Pancreas (tissue), 10 donors: ENCODE measurements at regions not wholly inside any gene's neighbourhood (a gene's known extent, or its start where the extent isn't known, plus 50 kb on each side); places are given as distances from the start of the nearest gene placed in this dataset.

Experiments used
- ATAC-seq, 4 donors: fragments of 200-7000 bp; cut with Tn5 transposase; one replicate each; pipeline versions ENCODE4 v1.8.0 to v1.9.1; 2020; ENCODE audit warnings: mild to moderate bottlenecking in 4 of 4, moderate library complexity in 4 of 4
- DNase-seq, 6 donors: peaks; one replicate each; pipeline ENCODE4 v3.0.0-alpha.2; 2020
- FAIRE-seq: peaks from 2 replicates; lab custom pipeline; 2012; peaks lifted over from hg19 to GRCh38; lab: Jason Lieb, UNC
- H3K27ac ChIP-seq, 4 donors: fragments of 200-600 bp; sonication (generic); 1 replicate in 3 of 4; 2 replicates in 1 of 4; pipeline versions ENCODE4 v1.5.0 to v1.8.0; 2020
- H3K27me3 ChIP-seq, 4 donors: fragments of 200-600 bp; one replicate each; pipeline ENCODE4 v1.8.0; 2021
- H3K36me3 ChIP-seq, 3 donors: fragments of 200-600 bp; sonication (generic) in 1 of 3; one replicate each; pipeline versions ENCODE4 v1.5.0 to v1.8.0; 2020 to 2021
- H3K4me1 ChIP-seq, 3 donors: fragments of 200-600 bp; one replicate each; pipeline ENCODE4 v1.8.0; 2021
- H3K4me3 ChIP-seq, 4 donors: fragments of 200-600 bp; sonication (generic) in 2 of 4; one replicate each; pipeline versions ENCODE4 v1.5.0 to v1.8.0; 2020 to 2021
- H3K9me3 ChIP-seq, 4 donors: fragments of 200-600 bp; one replicate each; pipeline ENCODE4 v1.8.0; 2021
- WGBS, 2 donors: extraction: QIAGEN DNeasy Blood & Tissue Kit; methylation state at CpG; one replicate each; pipeline ENCODE4 v1.1.7; 2013; 5-methylcytosine and 5-hydroxymethylcytosine counted together
- intact Hi-C, 3 donors: fragments of 100-400 bp; cut with DNase I; formaldehyde crosslinking; loops; one replicate each; pipeline versions ENCODE4 v1.11.1 to v1.14.2; 2022
- TF ChIP-seq, protein P1 (sequence below), 4 donors: fragments of 200-600 bp; sonication (generic) in 3 of 4; IDR thresholded peaks; one replicate each; pipeline versions ENCODE4 v1.5.0 to v1.8.0; 2021; ENCODE audit warnings: antibody characterized with exemption in 4 of 4
- donor health status: healthy with polysubstance abuse.
- donor health status: DM: no; HTN: no; CAD: no; lungs with moderate emphysema.
- donor health status: DM: no; HTN: no; CAD: no.
- donor health status: control.
- donor health status: control.
- donor health status: Bipolar disorder and iron deficiency.
- donor health status: DM: yes; HTN: yes; CAD: no.
- donor health status: DM: no; HTN: no; CAD: no.
- donor health status: DM: no; HTN: no; CAD: no.
- donor health status: DM: yes; HTN: yes; CAD: no.

DNA sequence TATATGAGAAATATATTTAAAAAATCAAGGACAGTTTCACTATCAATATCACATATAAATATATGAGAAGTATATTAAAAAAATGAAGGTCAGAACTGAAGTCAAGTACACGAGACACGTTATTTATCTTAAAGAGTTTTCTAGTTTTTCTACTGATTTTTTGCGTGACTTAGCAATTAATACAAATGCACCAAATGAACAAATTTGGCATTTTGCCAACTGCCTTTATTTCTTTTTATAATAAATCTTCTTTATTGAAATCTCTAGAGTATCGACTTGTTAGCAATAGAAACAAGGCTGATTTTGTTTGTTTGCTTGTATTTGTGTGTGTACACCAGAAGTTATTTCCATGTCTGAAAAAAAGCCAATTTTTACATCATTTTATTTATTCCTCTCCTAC lies 1684.7 kb upstream of the RAG2 start:
- intact Hi-C loops = no loop called here

DNA sequence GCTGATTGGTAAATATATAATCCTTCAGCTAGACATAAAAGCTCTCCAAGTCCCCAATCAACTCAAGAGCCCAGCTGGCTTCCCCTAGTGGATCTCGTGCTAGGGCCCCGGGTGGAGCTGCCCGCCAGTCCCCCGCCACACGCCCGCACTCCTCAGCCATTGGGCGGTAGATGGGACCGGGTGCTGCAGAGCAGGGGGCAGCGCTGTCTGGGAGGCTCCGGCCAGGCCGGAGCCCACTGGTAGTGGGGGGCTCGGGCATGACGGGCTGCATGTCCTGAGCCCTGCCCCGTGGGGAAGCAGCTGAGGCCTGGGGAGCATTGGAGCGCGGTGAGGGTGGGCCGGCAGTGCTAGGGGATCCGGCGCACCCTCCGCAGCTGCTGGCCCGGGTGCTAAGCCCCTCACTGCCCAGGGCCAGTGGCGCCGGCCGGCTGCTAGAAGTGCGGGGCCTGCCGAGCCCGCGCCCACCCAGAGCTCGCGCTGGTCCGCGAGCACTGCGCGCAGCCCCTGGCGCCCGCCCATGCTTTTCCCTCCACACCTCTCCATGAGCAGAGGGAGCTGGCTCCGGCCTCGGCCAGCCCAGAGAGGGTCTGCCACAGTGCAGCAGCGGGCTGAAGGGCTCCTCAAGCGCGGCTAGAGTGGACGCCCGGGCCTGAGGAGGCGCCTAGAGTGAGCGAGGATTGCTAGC lies 1680.6 kb upstream of the RAG2 start:
- no peaks in the 10 kb centered on the region for H3K36me3 ChIP-seq
- no peak for FAIRE-seq
- DNase-seq = peak in 2 of 6 donors; percentile 24 to 64
- no peak overlapping the region for H3K27ac ChIP-seq
- intact Hi-C loops = no loop called here
- no peak for ATAC-seq
- WGBS, 2 donors = 95 to 96% methylated on average over 39 to 45 of the region's 45 CpGs
- no peak overlapping the region for H3K4me3 ChIP-seq
- no peaks in the 10 kb centered on the region for H3K9me3 ChIP-seq
- H3K27me3 ChIP-seq = no peaks in the 10 kb centered on the region
- TF ChIP-seq, protein P1, sequence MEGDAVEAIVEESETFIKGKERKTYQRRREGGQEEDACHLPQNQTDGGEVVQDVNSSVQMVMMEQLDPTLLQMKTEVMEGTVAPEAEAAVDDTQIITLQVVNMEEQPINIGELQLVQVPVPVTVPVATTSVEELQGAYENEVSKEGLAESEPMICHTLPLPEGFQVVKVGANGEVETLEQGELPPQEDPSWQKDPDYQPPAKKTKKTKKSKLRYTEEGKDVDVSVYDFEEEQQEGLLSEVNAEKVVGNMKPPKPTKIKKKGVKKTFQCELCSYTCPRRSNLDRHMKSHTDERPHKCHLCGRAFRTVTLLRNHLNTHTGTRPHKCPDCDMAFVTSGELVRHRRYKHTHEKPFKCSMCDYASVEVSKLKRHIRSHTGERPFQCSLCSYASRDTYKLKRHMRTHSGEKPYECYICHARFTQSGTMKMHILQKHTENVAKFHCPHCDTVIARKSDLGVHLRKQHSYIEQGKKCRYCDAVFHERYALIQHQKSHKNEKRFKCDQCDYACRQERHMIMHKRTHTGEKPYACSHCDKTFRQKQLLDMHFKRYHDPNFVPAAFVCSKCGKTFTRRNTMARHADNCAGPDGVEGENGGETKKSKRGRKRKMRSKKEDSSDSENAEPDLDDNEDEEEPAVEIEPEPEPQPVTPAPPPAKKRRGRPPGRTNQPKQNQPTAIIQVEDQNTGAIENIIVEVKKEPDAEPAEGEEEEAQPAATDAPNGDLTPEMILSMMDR (IDR thresholded peaks at IDR 0.05) = no peak
- H3K4me1 ChIP-seq = no peaks in the 10 kb centered on the region

More for the DNA sequence above, 1684.7 kb upstream of the RAG2 start:
- DNase-seq (no peak), FAIRE-seq (peak; percentile 37), ATAC-seq (no peak)
- WGBS, 2 donors = 64 to 76% methylated on average over 4 of the region's 4 CpGs
- no peaks in the 10 kb centered on the region for H3K27me3 ChIP-seq
- TF ChIP-seq, protein P1 (IDR thresholded peaks at IDR 0.05) = no peak
- no peak overlapping the region for H3K4me3 ChIP-seq
- no peaks in the 10 kb centered on the region for H3K9me3 ChIP-seq
- H3K27ac ChIP-seq = no peak overlapping the region
- H3K4me1 ChIP-seq = no peaks in the 10 kb centered on the region
- no peaks in the 10 kb centered on the region for H3K36me3 ChIP-seq

DNA sequence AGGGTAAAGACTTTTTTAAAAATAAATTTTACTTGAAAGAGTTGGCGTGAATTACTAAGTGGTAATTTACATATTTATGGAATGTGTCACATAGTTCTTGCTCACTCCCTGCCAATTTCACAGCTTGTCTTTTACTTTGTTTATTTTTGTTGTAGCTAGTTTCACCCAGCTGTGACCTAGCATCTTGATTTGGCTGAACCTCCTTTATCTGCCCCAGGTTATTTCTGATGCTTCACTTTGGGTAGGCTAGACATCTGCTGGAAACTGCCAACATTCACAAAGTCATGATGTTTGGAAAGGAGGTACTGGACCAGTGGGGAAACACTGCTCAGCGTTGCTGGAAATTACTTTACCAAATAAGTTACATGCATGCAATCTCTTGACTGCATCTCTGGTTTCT lies 1676.0 kb upstream of the RAG2 start:
- H3K27ac ChIP-seq = no peak overlapping the region
- no peak overlapping the region for H3K4me3 ChIP-seq
- H3K27me3 ChIP-seq = no peaks in the 10 kb centered on the region
- 78 to 79% methylated on average over 2 of the region's 2 CpGs for WGBS, 2 donors
- FAIRE-seq (no peak), ATAC-seq (no peak), DNase-seq (no peak)
- TF ChIP-seq, protein P1 (IDR thresholded peaks at IDR 0.05) = no peak
- H3K36me3 ChIP-seq = no peaks in the 10 kb centered on the region
- intact Hi-C loops = no loop called here
- no peaks in the 10 kb centered on the region for H3K4me1 ChIP-seq
- H3K9me3 ChIP-seq = no peaks in the 10 kb centered on the region

- H3K36me3 ChIP-seq = no peaks in the 10 kb centered on the region
- DNase-seq = no peak
- 69 to 86% methylated on average over 4 of the region's 4 CpGs for WGBS, 2 donors
- FAIRE-seq = no peak
- intact Hi-C loops = no loop called here
- no peaks in the 10 kb centered on the region for H3K27me3 ChIP-seq
- no peaks in the 10 kb centered on the region for H3K4me1 ChIP-seq
- H3K27ac ChIP-seq = no peak overlapping the region
- TF ChIP-seq, protein P1 (IDR thresholded peaks at IDR 0.05) = no peak
- H3K4me3 ChIP-seq = no peak overlapping the region
- no peaks in the 10 kb centered on the region for H3K9me3 ChIP-seq
- no peak for ATAC-seq
Measured at GRCh38 chr11:38272376-38272775, 1674.3 kb upstream of the RAG2 start.

- no peak for ATAC-seq
- no peaks in the 10 kb centered on the region for H3K36me3 ChIP-seq
- no peak overlapping the region for H3K27ac ChIP-seq
- H3K27me3 ChIP-seq = no peaks in the 10 kb centered on the region
- no peak for FAIRE-seq
- intact Hi-C loops = no loop called here
- H3K4me1 ChIP-seq = no peaks in the 10 kb centered on the region
- TF ChIP-seq, protein P1 (IDR thresholded peaks at IDR 0.05) = no peak
- no peaks in the 10 kb centered on the region for H3K9me3 ChIP-seq
- no peak for DNase-seq
- no peak overlapping the region for H3K4me3 ChIP-seq
- WGBS, 2 donors = 70 to 72% methylated on average over 3 of the region's 3 CpGs
Measured at GRCh38 chr11:38266691-38267090, 1668.7 kb upstream of the RAG2 start.
